H1 (cell line): ENCODE measurements at regions not wholly inside any gene's neighbourhood (a gene's known extent, or its start where the extent isn't known, plus 50 kb on each side); places are given as distances from the start of the nearest gene placed in this dataset.

Experiments
- CTCF ChIP-seq, 3 experiments: IDR thresholded peaks; 1 replicate in 2 of 3; 2 replicates in 1 of 3; pipeline versions ENCODE4 v1.5.1 to v1.6.1; 2011; ENCODE audit warnings: low read length in 3 of 3, mild to moderate bottlenecking in 3 of 3, inconsistent platforms in 2 of 3, low read depth in 1 of 3, moderate library complexity in 1 of 3; ENCODE audit not compliant: insufficient read depth in 1 of 3; ENCODE audit errors: control extremely low read depth in 1 of 3

GRCh38 chr14:84037593-84037992, 1492.4 kb upstream of the FLRT2 start (continued):
- TF ChIP-seq CTCF (IDR thresholded peaks at IDR 0.05; ENCODE audit: control extremely low read depth in 1 of 3, insufficient read depth in 1 of 3, low read depth in 1 of 3, low read length in 3 of 3) = no peak
